ENCODE measurements at regions not wholly inside any gene's neighbourhood (a gene's known extent, or its start where the extent isn't known, plus 50 kb on each side); places are given as distances from the start of the nearest gene placed in this dataset.

- ATAC-seq (ENCODE audit: low read depth): no peak
- Histone ChIP-seq H3K9me3 (ENCODE audit: severe bottlenecking) (no peaks in the 10 kb centered on the region), H3K27ac (ENCODE audit: poor library complexity, severe bottlenecking) (no peak overlapping the region), H3K4me3 (ENCODE audit: severe bottlenecking) (no peak overlapping the region), H3K4me1 (ENCODE audit: insufficient read depth, poor library complexity, severe bottlenecking) (no peaks in the 10 kb centered on the region), H3K36me3 (ENCODE audit: low read depth) (no peaks in the 10 kb centered on the region), H3K27me3 (ENCODE audit: insufficient read depth, poor library complexity, severe bottlenecking) (no peaks in the 10 kb centered on the region)
- DNase-seq (ENCODE audit: low spot score): no peak
- TF ChIP-seq CTCF (IDR thresholded peaks at IDR 0.05; ENCODE audit: poor library complexity, severe bottlenecking): no peak
These were observed 740.5 kb downstream of the BRD1 start for GRCh38 chr22:49087198-49087597.

- Histone ChIP-seq H3K9me3 (ENCODE audit: severe bottlenecking) (no peaks in the 10 kb centered on the region), H3K27me3 (ENCODE audit: insufficient read depth, poor library complexity, severe bottlenecking) (no peaks in the 10 kb centered on the region), H3K4me1 (ENCODE audit: insufficient read depth, poor library complexity, severe bottlenecking) (no peaks in the 10 kb centered on the region), H3K4me3 (ENCODE audit: severe bottlenecking) (no peak overlapping the region), H3K36me3 (ENCODE audit: low read depth) (no peaks in the 10 kb centered on the region), H3K27ac (ENCODE audit: poor library complexity, severe bottlenecking) (no peak overlapping the region)
- no peak for TF ChIP-seq CTCF (IDR thresholded peaks at IDR 0.05; ENCODE audit: poor library complexity, severe bottlenecking)
- ATAC-seq (ENCODE audit: low read depth): no peak
- DNase-seq (ENCODE audit: low spot score): no peak
These were observed 741.0 kb downstream of the BRD1 start for GRCh38 chr22:49086606-49087157.

- Histone ChIP-seq H3K27ac (ENCODE audit: poor library complexity, severe bottlenecking) (no peak overlapping the region), H3K27me3 (ENCODE audit: insufficient read depth, poor library complexity, severe bottlenecking) (no peaks in the 10 kb centered on the region), H3K36me3 (ENCODE audit: low read depth) (no peaks in the 10 kb centered on the region), H3K4me1 (ENCODE audit: insufficient read depth, poor library complexity, severe bottlenecking) (no peaks in the 10 kb centered on the region), H3K4me3 (ENCODE audit: severe bottlenecking) (no peak overlapping the region), H3K9me3 (ENCODE audit: severe bottlenecking) (no peaks in the 10 kb centered on the region)
- DNase-seq (ENCODE audit: low spot score) (no peak), ATAC-seq (ENCODE audit: low read depth) (no peak)
- TF ChIP-seq CTCF (IDR thresholded peaks at IDR 0.05; ENCODE audit: poor library complexity, severe bottlenecking): no peak
These were observed 741.5 kb downstream of the BRD1 start for GRCh38 chr22:49086181-49086580.

GRCh38 chr22:49084206-49084605 is 743.5 kb downstream of the BRD1 start:
- Histone ChIP-seq H3K4me1 (ENCODE audit: insufficient read depth, poor library complexity, severe bottlenecking) (no peaks in the 10 kb centered on the region), H3K27ac (ENCODE audit: poor library complexity, severe bottlenecking) (no peak overlapping the region), H3K36me3 (ENCODE audit: low read depth) (no peaks in the 10 kb centered on the region), H3K9me3 (ENCODE audit: severe bottlenecking) (no peaks in the 10 kb centered on the region), H3K27me3 (ENCODE audit: insufficient read depth, poor library complexity, severe bottlenecking) (no peaks in the 10 kb centered on the region), H3K4me3 (ENCODE audit: severe bottlenecking) (no peak overlapping the region)
- no peak for TF ChIP-seq CTCF (IDR thresholded peaks at IDR 0.05; ENCODE audit: poor library complexity, severe bottlenecking)
- DNase-seq (ENCODE audit: low spot score) (no peak), ATAC-seq (ENCODE audit: low read depth) (no peak)

GRCh38 chr22:49083607-49084006 is 744.1 kb downstream of the BRD1 start:
- Histone ChIP-seq H3K9me3 (ENCODE audit: severe bottlenecking) (no peaks in the 10 kb centered on the region), H3K4me1 (ENCODE audit: insufficient read depth, poor library complexity, severe bottlenecking) (no peaks in the 10 kb centered on the region), H3K27ac (ENCODE audit: poor library complexity, severe bottlenecking) (no peak overlapping the region), H3K27me3 (ENCODE audit: insufficient read depth, poor library complexity, severe bottlenecking) (no peaks in the 10 kb centered on the region), H3K36me3 (ENCODE audit: low read depth) (no peaks in the 10 kb centered on the region), H3K4me3 (ENCODE audit: severe bottlenecking) (no peak overlapping the region)
- no peak for TF ChIP-seq CTCF (IDR thresholded peaks at IDR 0.05; ENCODE audit: poor library complexity, severe bottlenecking)
- DNase-seq (ENCODE audit: low spot score): no peak
- no peak for ATAC-seq (ENCODE audit: low read depth)
